ENCODE measurements at regions not wholly inside any gene's neighbourhood (a gene's known extent, or its start where the extent isn't known, plus 50 kb on each side); places are given as distances from the start of the nearest gene placed in this dataset.

GRCh38 chr16:79685871-79686270, 85.3 kb upstream of the MAF start:
- no peak for DNase-seq (ENCODE audit: low spot score in 2 of 2)
- intact Hi-C loops (cut with DNase I; ENCODE audit: low total_unique reads) = no loop called here
- TF ChIP-seq CTCF (IDR thresholded peaks at IDR 0.05) = no peak
- no peak for TF ChIP-seq POLR2A (IDR thresholded peaks at IDR 0.05)
- WGBS, 2 donors = 91 to 95% methylated on average over 3 of the region's 3 CpGs
- no peak overlapping the region for H3K4me3 ChIP-seq (ENCODE audit: low read depth, poor library complexity, severe bottlenecking)

- no peak for DNase-seq (ENCODE audit: low spot score in 2 of 2)
- intact Hi-C loops (cut with DNase I; ENCODE audit: low total_unique reads) = no loop called here
- no peak overlapping the region for H3K4me3 ChIP-seq (ENCODE audit: low read depth, poor library complexity, severe bottlenecking)
- 58% methylated on average over 1 of the region's 1 CpG for WGBS, 2 donors
- TF ChIP-seq CTCF (IDR thresholded peaks at IDR 0.05) (no peak), POLR2A (IDR thresholded peaks at IDR 0.05) (no peak)
Observed at GRCh38 chr16:79679334-79679733, 78.8 kb upstream of the MAF start.

- intact Hi-C loops (cut with DNase I; ENCODE audit: low total_unique reads) = no loop called here
- TF ChIP-seq CTCF (IDR thresholded peaks at IDR 0.05) = no peak
- no peak for TF ChIP-seq POLR2A (IDR thresholded peaks at IDR 0.05)
- no peak overlapping the region for H3K4me3 ChIP-seq (ENCODE audit: low read depth, poor library complexity, severe bottlenecking)
- DNase-seq (ENCODE audit: low spot score in 2 of 2) = no peak
- WGBS, 2 donors = 61% methylated on average over 6 of the region's 6 CpGs
Observed at GRCh38 chr16:79677799-79678530, 77.4 kb upstream of the MAF start.

GRCh38 chr16:79673635-79674034, 73.1 kb upstream of the MAF start:
- TF ChIP-seq POLR2A (IDR thresholded peaks at IDR 0.05) = no peak
- no peak for TF ChIP-seq CTCF (IDR thresholded peaks at IDR 0.05)
- intact Hi-C loops (cut with DNase I; ENCODE audit: low total_unique reads) = no loop called here
- H3K4me3 ChIP-seq (ENCODE audit: low read depth, poor library complexity, severe bottlenecking) = no peak overlapping the region
- no peak for DNase-seq (ENCODE audit: low spot score in 2 of 2)
- WGBS, 2 donors = 69 to 72% methylated on average over 3 of the region's 3 CpGs

GRCh38 chr16:79672524-79672923, 72.0 kb upstream of the MAF start:
- 90 to 92% methylated on average over 2 of the region's 2 CpGs for WGBS, 2 donors
- no peak for DNase-seq (ENCODE audit: low spot score in 2 of 2)
- intact Hi-C loops (cut with DNase I; ENCODE audit: low total_unique reads) = no loop called here
- TF ChIP-seq POLR2A (IDR thresholded peaks at IDR 0.05) (no peak), CTCF (IDR thresholded peaks at IDR 0.05) (no peak)
- no peak overlapping the region for H3K4me3 ChIP-seq (ENCODE audit: low read depth, poor library complexity, severe bottlenecking)

- TF ChIP-seq POLR2A (IDR thresholded peaks at IDR 0.05) (no peak), CTCF (IDR thresholded peaks at IDR 0.05) (no peak)
- no peak for DNase-seq (ENCODE audit: low spot score in 2 of 2)
- no peak overlapping the region for H3K4me3 ChIP-seq (ENCODE audit: low read depth, poor library complexity, severe bottlenecking)
- 73 to 74% methylated on average over 4 of the region's 4 CpGs for WGBS, 2 donors
- intact Hi-C loops (cut with DNase I; ENCODE audit: low total_unique reads) = no loop called here
Observed at GRCh38 chr16:79668502-79668901, 68.0 kb upstream of the MAF start.

Measured in lower leg skin (tissue), 4 donors.